Erythroblast (primary cell): ENCODE measurements at regions not wholly inside any gene's neighbourhood (a gene's known extent, or its start where the extent isn't known, plus 50 kb on each side); places are given as distances from the start of the nearest gene placed in this dataset.

ENCODE experiments used
- GATA1 ChIP-seq: IDR thresholded peaks from 2 replicates; pipeline ENCODE4 v1.6.1; 2011; ENCODE audit warnings: low read depth, mild to moderate bottlenecking, control low read depth, low read length, moderate library complexity
- POLR2A ChIP-seq: IDR thresholded peaks from 2 replicates; pipeline ENCODE4 v1.6.1; 2011; ENCODE audit warnings: mild to moderate bottlenecking, low read length

GRCh38 chr1:102105931-102106550 lies 109.3 kb upstream of the OLFM3 start:
- no peak for TF ChIP-seq POLR2A
- TF ChIP-seq GATA1, result no peak
